NCI-H524 (cell line): ENCODE measurements at regions not wholly inside any gene's neighbourhood (a gene's known extent, or its start where the extent isn't known, plus 50 kb on each side); places are given as distances from the start of the nearest gene placed in this dataset.
"Not testable (repeated sequence)": the region's sequence is repeated elsewhere in the genome, so short reads cannot be mapped to it uniquely, and the experiment has no call there.

Source experiments
- DNase-seq, 2 experiments: peaks; one replicate each; lab custom pipeline; 2025; lab: John Stamatoyannopoulos, UW

DNA sequence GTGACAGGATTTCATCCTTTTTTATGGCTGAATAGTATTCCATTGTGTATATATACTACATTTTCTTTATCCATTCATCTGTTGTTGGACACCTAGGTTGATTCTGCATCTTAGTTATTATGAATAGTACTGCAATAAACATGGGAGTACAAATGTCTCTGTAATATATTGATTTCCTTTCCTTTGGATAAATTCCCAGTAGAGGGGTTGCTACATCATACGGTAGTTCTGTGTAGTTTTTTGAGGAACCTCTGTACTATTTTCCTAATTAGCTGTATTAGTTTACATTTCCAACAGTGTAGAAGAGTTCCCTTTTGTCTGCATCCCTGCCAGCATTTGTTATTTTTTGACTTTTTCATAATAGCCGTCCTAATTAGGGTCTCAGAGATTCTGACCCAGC is 201.3 kb downstream of the GIPC2 start:
- no peak for DNase-seq

DNA sequence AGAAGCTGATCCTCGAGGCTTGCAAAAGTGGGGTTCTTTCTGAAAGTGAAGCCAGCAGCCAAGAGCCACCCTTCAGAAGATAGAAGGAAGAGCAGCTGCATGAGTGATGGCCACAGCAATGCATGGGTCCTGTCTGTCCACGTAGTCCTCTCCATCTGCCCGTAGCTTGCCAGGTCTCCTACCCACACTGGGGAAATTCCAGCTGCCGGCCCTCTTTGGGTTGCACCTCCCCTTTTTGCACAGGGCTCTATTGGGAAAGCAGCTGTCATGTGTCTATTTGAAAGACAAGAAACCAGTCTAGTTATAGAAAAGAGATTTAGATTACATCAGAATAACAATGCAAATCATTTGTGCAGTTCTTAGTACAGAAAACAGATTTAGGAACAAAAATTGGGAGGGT is 204.4 kb downstream of the GIPC2 start:
- no peak for DNase-seq

DNA sequence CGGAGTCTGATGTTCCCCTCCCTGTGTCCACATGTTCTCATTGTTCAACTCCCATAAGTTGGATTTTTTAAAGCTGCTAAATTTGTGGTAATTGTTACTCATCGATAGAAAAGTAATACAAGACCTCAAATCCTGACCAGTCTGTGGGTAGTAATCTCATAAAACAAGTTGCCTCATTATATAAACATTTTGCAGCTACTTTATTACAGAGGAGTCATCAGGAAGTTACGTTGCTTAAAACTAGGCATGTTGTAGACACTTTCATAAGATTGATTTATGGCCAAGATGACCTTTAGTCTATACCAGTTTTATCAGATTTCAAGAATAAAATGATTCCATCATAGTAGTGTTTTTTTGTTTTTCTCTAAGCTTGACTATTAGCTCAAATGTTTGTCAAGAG is 208.8 kb downstream of the GIPC2 start:
- no peak for DNase-seq

DNA sequence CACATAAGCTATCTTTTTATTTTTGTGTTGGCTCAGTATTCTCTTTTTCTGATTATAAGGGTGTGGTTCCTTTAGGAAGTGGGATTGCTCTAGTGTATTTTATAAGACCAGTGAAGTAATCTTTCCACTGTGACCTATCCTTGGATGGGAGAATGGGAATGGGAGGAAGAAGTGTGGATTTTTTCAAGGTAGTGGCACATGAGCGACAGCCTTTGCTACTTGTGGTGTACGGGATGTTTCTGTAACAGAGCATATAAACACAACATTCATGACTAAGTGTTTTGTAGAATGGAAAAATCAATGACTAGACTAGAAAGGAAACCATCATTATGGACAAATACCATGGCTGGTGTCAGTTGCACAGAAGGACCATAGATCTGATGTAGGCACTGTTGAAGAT is 209.6 kb downstream of the GIPC2 start:
- no peak for DNase-seq

DNA sequence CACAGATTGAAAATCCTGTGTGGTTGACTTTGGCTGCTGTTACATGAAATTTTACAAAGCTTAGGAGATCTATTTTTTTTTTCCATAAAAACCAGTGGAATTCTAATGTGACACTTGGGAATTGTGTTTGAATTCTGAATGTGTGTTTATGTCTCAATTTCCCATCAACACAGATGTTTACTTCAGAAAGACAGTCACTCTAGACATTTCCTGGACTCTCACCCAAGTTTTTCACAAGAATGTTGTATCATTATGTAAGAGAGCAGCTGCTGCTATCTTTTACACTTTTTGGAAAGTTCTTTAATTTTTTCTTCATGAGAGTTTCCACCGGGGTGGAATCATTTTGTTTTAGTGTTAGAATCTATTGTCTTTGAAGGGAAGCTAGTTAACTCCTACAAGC is 210.1 kb downstream of the GIPC2 start:
- no peak for DNase-seq

DNA sequence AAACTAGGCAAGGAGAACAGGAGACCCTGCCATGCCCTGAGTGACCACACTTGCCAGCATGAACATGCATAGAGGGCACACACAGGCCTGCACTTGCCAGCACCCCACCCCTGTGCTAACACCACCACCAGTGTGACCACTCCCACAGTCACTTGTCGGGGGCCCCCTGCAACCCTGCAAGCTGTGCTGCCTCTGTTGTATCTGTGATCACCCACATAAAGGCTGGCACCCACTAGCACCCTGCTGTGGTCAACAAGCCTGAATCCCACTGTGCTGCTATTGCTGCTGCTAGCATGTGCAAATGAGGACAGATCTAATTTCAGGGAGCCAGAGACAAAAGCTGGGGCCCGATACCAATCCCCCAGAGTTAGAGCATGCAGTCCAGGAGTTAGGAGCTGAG is 217.7 kb downstream of the GIPC2 start:
- no peak for DNase-seq

DNA sequence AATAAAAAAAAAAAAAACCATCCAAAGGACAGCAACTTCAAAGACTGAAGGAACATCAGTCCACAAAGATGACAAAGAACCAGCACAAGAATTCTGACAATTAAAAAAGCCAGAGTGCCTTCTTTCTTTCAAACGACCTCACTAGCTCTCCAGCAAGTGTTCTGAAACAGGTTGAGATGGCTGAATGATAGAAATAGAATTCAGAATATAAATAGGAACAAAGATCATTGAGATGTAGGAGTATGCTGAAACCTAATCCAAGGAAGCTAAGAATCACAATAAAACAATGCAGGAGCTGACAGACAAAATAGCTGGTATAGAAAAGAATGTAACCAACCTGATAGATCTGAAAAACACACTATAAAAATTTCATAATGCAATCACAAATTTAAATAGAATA is 218.2 kb downstream of the GIPC2 start:
- DNase-seq = no peak

DNA sequence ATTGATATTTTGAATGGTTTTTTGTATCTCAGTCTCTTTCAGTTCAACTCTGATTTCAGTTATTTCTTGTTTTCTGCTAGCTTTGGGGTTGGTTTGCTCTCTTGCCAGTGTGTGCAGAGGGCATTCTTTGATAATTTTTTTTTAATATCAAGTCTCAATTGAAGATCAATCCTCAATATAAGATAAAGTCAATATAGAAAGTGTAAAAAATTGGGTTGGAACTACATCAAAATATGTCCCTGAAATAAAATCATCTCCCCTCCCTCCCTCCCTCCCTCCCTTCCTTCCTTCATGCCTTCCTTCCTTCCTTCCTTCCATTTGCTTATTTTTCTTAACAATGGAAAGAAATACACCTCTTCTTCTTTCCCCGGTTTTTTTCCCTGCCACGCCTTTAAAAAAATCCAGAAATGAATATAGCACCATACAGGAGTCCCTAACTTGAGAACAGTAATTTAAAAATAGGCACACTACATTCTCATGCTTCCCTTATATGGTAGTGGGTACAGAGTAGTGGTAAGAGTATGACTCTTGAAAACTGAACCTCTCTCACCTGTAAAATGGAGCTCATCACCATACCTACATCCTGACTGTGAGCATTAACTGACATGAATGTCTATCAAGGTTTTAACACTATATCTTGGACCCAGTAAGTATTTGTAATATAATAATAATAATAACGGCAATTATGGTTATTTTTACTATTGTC is 221.9 kb downstream of the GIPC2 start:
- no peak for DNase-seq

DNA sequence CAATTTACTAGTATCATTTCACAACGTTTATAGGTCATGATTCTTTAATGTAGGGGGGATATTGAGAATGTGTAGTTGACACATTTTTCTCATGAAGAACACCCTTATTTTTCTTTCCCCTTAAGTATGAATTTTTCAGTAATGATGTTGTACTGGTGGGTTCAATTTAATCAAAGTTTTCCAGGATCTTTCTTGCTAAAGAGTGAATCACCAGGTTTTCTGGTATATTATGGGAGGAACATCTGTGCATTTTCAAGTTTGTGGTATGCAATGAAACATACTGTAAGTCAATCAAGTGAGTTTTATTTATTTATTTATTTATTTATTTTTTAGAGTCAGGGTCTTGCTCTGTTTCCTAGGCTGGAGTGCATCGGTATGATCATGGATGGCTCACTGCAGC is 221.2 kb upstream of the PTGFR start:
- DNase-seq = no peak

DNA sequence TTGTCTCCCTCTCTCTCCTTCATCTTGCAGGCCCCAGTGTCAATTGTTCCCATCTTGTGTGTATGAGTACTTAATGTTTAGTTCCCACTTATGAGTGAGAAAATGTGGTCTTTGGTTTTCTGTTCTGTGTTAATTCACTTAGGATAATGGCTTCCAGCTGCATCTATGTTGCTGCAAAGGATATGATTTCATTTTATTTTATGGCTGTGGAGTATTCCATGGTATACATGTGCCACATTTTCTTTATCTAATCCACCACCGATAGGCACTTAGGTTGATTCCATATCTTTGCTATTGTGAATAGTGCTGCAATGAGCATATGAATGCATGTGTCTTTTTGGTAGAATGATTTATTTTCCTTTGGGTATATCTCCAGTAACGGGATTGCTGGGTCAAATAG is 219.4 kb upstream of the PTGFR start:
- DNase-seq = not testable (repeated sequence)

DNA sequence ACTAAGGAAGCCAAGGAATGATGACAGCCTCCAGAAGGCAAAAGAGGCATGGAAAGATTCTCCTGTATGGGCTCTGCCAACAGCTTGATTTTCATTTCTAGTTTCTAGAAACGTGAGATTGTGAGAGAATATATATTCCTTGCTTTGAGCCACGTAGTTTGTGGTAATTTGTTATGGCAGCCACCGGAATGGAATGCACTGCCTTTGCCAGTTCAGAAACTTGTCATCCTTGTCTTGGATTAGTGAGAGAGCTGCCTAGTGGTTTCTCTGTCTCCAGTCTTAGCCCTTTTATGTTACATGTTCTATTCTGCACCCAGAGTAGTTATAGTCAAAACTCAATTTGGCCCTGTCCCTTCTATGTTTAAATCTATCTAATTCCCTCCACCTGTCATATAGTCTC is 216.0 kb upstream of the PTGFR start:
- DNase-seq = no peak

DNA sequence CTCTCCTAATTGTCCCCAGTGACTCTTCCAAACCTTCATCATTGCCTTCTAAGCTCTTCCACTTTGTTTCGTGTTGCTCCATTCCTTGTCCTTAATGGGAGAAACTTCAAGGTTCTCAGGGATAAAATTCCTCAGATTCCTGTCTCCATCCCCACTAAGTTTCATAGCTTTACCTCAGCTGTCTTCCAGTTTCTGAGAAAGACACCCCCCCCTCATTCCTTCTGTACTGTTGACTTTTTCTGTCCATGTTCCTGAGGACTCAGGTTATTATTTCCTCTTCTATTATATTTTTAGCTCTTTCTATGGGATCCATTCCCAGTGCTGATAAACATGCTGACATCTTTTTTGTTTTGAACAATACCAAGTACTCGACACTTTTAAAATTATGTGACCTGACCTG is 215.3 kb upstream of the PTGFR start:
- no peak for DNase-seq

DNA sequence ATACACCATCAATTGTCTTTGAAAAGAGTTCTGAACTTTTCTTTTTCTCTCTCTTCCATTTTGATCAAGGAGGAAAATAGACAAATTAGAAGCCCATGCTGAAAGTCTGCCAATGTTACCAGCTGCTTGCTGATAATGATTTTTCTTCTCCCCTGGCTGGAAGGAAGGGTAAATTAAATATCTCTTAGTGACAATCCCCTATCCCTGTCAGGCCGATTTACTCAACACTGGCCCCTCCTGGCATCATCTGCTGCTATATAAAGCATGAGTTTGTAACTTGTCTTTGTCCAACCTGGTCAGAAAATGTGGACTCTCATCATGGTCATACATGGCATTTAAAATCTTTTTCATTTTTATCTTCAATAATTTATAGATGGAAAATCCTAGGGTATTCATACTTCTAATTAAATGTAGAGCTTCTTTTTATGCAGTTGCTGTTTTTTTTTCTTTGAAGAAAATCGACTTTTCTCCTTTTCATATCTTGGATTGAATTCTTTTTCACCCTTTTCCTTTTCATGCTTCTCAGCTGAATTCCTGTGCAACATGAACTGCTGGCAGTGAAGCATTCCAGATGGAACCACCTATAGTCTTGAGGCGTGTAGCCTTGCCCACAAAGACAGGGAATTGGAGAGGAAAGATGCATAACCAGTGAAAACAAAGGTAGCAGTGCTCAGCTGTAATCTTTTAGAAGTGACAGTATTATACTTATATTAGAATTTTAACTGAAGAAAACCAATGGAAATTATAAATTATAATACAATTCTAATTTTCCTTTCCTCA is 214.7 kb upstream of the PTGFR start:
- no peak for DNase-seq

DNA sequence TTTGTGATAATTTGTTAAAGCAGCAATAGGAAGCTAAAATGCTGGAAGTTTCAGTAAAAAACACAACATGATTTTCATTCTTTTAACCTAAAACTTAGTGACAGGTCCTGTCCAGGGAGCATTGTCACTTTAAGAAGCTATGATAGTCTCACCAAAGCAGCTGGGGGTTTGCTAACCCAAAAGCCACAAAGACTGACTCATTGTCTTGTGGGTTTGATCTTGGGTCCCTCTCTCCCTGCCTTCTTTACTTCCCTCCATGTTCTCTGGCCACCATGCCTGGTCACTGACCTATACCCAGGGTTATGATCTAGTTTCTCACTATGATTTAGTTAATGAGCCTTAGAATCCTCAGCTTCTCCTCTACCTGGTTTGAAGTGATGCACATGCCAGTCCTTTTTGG is 213.5 kb upstream of the PTGFR start:
- DNase-seq = no peak

DNA sequence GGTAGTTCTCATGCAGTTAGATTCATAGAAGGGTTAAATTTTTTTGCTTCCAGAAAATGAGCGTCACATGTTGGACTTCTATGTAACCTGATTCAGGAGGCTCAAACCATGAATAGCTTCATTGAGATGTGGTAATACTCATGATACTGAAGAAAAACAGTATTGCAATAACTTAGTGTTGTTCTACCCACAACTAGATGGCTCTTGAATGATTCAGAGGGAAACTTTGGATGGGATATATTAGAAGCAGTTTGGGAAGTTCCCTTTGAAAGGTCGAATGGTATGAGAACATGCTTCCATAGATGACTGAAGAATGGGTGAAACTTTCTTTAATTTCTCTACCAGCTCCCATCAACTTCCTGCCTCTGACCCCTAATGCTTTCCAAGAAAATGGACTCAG is 211.7 kb upstream of the PTGFR start:
- no peak for DNase-seq

DNA sequence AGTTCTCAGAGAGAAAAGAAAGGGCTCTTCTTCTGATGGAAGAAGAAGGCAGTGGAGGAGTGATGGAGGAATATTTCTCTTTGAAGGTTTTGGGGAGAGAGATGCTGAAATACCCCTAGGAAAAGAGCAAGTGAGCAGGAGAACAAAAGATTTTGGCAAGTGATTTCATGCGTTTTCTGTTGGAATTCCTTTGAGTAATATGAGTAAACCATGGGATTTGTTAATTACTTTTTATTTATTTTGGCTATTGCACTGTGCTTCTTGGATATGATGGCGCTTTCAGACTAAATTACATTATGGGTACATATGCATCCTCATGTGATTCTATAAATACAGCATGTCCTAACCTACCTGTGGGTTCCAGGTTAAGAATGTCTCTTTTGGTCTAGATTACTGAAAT is 210.1 kb upstream of the PTGFR start:
- DNase-seq = no peak

DNA sequence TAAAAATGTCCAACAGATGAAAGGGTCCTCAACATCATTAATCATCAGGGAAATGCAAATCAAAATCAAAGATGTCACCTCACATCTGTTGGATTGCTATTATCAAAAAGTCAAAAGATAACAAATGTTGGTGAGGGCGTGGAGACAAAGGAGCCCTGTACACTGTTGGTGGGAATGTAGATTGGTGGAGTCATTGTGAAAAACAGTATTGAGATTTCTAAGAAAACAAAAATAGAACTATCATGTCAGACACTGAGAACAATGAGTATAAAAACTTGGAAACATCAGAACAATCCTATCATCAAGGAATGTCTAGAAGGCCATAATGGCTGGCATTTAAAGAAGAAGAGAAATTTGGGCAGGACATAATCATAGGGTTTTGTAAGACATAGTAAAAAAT is 209.2 kb upstream of the PTGFR start:
- DNase-seq = no peak

DNA sequence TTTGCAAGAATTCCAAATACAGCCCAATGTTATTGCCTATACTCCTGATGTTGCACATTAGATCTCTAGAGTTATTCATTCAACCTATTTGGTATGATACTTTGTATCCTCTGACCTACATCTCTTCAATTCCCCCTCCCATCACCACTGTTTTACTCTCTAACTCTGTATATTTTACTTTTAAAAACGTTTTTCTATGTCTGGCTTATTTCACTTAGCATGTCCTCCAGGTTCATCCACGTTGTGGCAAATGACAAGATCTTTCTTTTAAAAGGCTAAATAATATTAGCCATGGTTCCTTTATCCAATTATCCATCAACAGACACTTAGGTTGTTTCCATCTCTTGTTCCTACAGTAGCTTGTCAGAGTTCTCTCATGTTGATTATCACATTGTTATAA is 207.1 kb upstream of the PTGFR start:
- no peak for DNase-seq

DNA sequence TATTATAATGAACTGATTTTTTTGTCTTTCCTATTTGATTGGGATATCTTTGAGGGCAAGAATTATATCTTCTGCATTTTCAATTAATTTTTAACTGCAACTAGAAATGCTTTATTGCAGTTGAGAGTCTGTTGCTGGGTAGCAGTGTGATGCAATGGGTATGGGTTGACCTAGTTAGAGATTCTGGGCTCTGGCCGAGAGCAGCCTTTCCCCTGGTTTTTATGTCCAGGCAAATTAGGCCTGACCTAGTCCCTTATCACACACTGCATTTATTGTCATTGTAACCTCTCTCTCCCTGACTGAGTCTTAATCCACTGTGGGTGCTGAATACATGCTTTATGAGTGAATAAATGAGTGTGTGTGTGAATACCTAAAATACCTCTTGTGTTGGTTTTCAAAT is 206.4 kb upstream of the PTGFR start:
- no peak for DNase-seq

DNA sequence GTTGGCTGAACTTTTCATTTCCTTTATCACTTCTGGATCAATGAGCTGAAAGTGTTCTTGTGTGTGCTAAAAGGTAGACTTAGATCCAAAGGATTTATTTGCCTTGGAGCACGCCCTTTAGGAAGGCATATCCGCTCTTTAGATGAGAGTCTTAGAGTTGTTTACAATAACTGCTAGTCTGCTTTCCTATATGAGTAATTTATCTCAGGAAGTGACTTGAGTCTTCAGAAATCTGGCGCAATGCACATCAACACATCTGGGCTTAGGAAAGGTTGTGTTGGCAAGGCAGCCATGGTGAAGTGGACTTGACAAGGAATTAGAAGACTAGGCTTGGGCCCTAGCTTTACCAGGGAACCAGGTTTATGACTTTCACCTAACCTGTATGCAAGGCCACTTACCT is 204.1 kb upstream of the PTGFR start:
- no peak for DNase-seq

DNA sequence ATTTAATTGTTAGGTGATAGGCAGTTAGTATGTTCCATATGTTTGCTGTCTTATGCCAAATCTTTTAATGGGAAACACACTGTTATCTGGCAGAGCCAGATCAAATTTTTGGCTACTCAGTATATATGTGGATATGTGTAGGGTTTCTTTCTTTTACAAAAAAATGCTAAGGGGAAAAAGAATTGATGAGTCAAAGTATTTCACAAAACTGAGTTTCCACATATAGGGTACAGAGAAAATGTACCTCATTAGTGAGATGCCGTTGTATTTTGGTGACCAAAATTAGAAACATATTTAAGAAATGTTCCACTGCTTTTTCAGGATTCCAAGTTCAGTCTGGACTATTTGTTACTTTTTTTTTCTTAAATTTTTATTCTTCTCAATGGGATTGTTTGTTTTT is 201.2 kb upstream of the PTGFR start:
- DNase-seq = no peak

DNA sequence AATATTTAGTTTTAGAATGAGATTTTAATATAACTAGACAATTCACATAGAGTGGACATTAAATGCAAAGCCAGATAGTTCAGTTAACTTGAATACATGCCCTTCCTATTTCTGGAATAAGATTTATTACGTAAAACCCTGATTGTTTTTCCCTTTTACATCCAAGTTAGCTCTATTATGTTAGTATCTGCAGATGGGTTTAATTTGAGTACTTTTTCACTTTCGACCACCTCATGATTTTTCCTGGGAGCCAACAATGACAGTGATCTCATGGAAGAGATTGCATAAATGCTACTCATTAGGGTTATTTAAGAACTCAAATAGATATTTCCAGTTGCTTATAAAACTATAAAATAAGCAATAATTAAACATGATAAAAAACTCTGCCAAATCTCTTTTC is 199.4 kb upstream of the PTGFR start:
- DNase-seq = no peak

DNA sequence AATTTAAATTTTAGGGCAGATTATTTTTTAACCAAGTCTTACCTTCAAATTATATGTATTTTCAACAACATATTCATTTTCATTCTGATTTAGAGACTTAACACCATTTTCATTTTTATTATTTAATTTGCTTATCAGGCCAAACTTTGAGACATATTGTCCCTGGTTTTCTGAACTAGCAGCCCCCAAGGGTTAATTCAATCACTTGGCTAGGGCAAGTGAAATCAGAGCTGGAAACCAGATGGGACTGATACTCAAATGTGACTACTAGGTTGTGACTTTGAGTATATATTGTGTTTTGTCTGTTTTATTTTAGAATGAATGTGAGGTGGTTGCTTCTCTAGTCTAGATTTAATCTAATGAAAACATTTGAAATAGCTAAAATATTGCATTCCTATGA is 198.9 kb upstream of the PTGFR start:
- no peak for DNase-seq

DNA sequence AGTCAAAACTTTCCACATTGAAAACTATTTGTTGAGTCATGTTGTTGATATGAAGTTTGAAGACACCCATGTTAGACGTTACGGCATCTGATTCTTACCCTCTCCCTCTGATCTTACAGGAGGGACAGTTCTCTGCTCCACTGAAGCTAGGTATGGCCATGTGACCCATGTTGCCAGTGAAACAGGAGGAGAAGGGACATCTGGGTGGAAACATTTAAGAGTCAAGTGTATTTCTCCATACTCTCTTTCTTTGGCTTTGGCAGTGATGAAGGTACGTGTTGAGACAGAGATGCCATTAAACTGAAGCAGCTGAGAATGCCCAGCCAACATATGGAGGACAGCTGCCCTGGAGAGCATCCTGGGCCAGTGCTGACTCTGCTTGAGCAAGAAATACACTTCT is 198.4 kb upstream of the PTGFR start:
- DNase-seq = peak in 1 of 2 experiments; percentile 18
